Neural cell (in vitro differentiated cells): ENCODE measurements at regions not wholly inside any gene's neighbourhood (a gene's known extent, or its start where the extent isn't known, plus 50 kb on each side); places are given as distances from the start of the nearest gene placed in this dataset.

Experiments used
- H2AFZ ChIP-seq: fragments of 200-600, 300-800 bp; sonication (generic), shearing (Covaris generic); 2 replicates; pipeline ENCODE4 v1.6.0; 2014; ENCODE audit warnings: low read depth, mild to moderate bottlenecking, antibody characterized with exemption, low read length, moderate library complexity
- H3F3A ChIP-seq: fragments of 200-600 bp; shearing (Covaris generic); 2 replicates; pipeline ENCODE4 v1.6.1; 2016; ENCODE audit warnings: mild to moderate bottlenecking, moderate library complexity, mixed read lengths, antibody characterized with exemption, low read length; ENCODE audit not compliant: insufficient read depth, poor library complexity, severe bottlenecking
- H3K27ac ChIP-seq: fragments of 200-600, 300-800 bp; sonication (generic), shearing (Covaris generic); 2 replicates; pipeline ENCODE4 v1.5.1; 2014; ENCODE audit warnings: mild to moderate bottlenecking, low read length, moderate library complexity
- H3K27me3 ChIP-seq: fragments of 300-800, 200-600 bp; sonication (generic), shearing (Covaris generic); 2 replicates; pipeline ENCODE4 v1.6.0; 2014; ENCODE audit warnings: mild to moderate bottlenecking, low read depth, low read length, moderate library complexity; ENCODE audit not compliant: insufficient read depth
- H3K36me3 ChIP-seq: fragments of 300-800, 200-600 bp; sonication (generic), shearing (Covaris generic); 2 replicates; pipeline ENCODE4 v1.5.1; 2014; ENCODE audit warnings: mild to moderate bottlenecking, antibody characterized with exemption, low read length, moderate library complexity; ENCODE audit not compliant: insufficient read depth
- H3K4me2 ChIP-seq: fragments of 300-800, 200-600 bp; sonication (generic), shearing (Covaris generic); 2 replicates; pipeline ENCODE4 v1.6.0; 2014; ENCODE audit warnings: mild to moderate bottlenecking, low read length
- H3K4me3 ChIP-seq: fragments of 300-800, 200-600 bp; sonication (generic), shearing (Covaris generic); 2 replicates; pipeline ENCODE4 v1.5.1; 2014; ENCODE audit warnings: mild to moderate bottlenecking, low read length, moderate library complexity
- H3K79me2 ChIP-seq: fragments of 200-600 bp; shearing (Covaris generic); replicated peaks from 2 replicates; pipeline ENCODE4 v1.6.0; 2014; ENCODE audit warnings: mild to moderate bottlenecking, low read length, moderate library complexity; ENCODE audit not compliant: insufficient read depth
- H3K9ac ChIP-seq: fragments of 300-800, 200-600 bp; sonication (generic), shearing (Covaris generic); 2 replicates; pipeline ENCODE4 v1.6.1; 2016; ENCODE audit warnings: mild to moderate bottlenecking, low read length, mixed read lengths
- H3K9me2 ChIP-seq: fragments of 200-600 bp; shearing (Covaris generic); 2 replicates; pipeline ENCODE4 v1.6.1; 2016; ENCODE audit warnings: mild to moderate bottlenecking, low read length, mixed read lengths; ENCODE audit not compliant: insufficient read depth
- H3K9me3 ChIP-seq: fragments of 200-600, 300-800 bp; sonication (generic), shearing (Covaris generic); 2 replicates; pipeline ENCODE4 v1.6.1; 2016; ENCODE audit warnings: mild to moderate bottlenecking, mixed run types, low read length, moderate library complexity, mixed read lengths
- H4K20me1 ChIP-seq: fragments of 200-600 bp; shearing (Covaris generic); 2 replicates; pipeline ENCODE4 v1.6.1; 2016; ENCODE audit warnings: mild to moderate bottlenecking, mixed run types; ENCODE audit not compliant: insufficient read depth
- CTCF ChIP-seq: fragments of 450-650 bp; IDR thresholded peaks from 2 replicates; pipeline ENCODE4 v1.5.1; 2014; ENCODE audit warnings: antibody characterized with exemption, mild to moderate bottlenecking, moderate library complexity; ENCODE audit not compliant: poor library complexity, severe bottlenecking
- EP300 ChIP-seq: fragments of 450-650 bp; conservative IDR thresholded peaks from 2 replicates; pipeline ENCODE4 v1.6.1; 2014; ENCODE audit warnings: antibody characterized with exemption, mild to moderate bottlenecking, moderate library complexity; ENCODE audit not compliant: poor library complexity, severe bottlenecking
- EZH2 ChIP-seq: fragments of 200-600, 300-800 bp; shearing (Covaris generic), sonication (generic); IDR thresholded peaks from 2 replicates; pipeline ENCODE4 v1.6.1; 2014; ENCODE audit warnings: antibody characterized with exemption, low read length, borderline replicate concordance, mild to moderate bottlenecking; ENCODE audit not compliant: insufficient read depth, poor library complexity, severe bottlenecking
- MXI1 ChIP-seq: fragments of 450-650 bp; conservative IDR thresholded peaks from 2 replicates; pipeline ENCODE4 v1.6.1; 2014; ENCODE audit warnings: antibody characterized with exemption, mild to moderate bottlenecking; ENCODE audit not compliant: poor library complexity, severe bottlenecking
- POLR2AphosphoS5 ChIP-seq: IDR thresholded peaks from 2 replicates; pipeline ENCODE4 v1.6.1; 2012
- RAD21 ChIP-seq: fragments of 450-650 bp; conservative IDR thresholded peaks from 2 replicates; pipeline ENCODE4 v1.6.1; 2014; ENCODE audit warnings: antibody characterized with exemption, mild to moderate bottlenecking, moderate library complexity
- REST ChIP-seq: IDR thresholded peaks from 2 replicates; pipeline ENCODE4 v1.6.1; 2012; ENCODE audit warnings: borderline replicate concordance
- SMC3 ChIP-seq: fragments of 450-650 bp; conservative IDR thresholded peaks from 2 replicates; pipeline ENCODE4 v1.6.1; 2014; ENCODE audit warnings: antibody characterized with exemption, mild to moderate bottlenecking, moderate library complexity; ENCODE audit not compliant: poor library complexity
- TAF1 ChIP-seq: IDR thresholded peaks from 2 replicates; pipeline ENCODE4 v1.6.1; 2012; ENCODE audit warnings: low read depth

GRCh38 chr9:120267929-120268328 lies 312.0 kb downstream of the CDK5RAP2 start:
- no peaks in the 10 kb centered on the region for H3K9me2 ChIP-seq
- H3K27ac ChIP-seq: no peak overlapping the region
- no peak overlapping the region for H2AFZ ChIP-seq
- no peaks in the 10 kb centered on the region for H3K9me3 ChIP-seq
- H3F3A ChIP-seq: no peaks in the 10 kb centered on the region
- no peaks in the 10 kb centered on the region for H3K79me2 ChIP-seq
- no peaks in the 10 kb centered on the region for H3K27me3 ChIP-seq
- TF ChIP-seq EP300 (no peak), MXI1 (no peak), CTCF (no peak), REST (no peak), SMC3 (no peak), POLR2AphosphoS5 (no peak), EZH2 (no peak), RAD21 (no peak), TAF1 (no peak)
- H3K9ac ChIP-seq: no peak overlapping the region
- H4K20me1 ChIP-seq: no peaks in the 10 kb centered on the region
- no peaks in the 10 kb centered on the region for H3K36me3 ChIP-seq
- H3K4me2 ChIP-seq: no peak overlapping the region
- no peak overlapping the region for H3K4me3 ChIP-seq

- H4K20me1 ChIP-seq: no peaks in the 10 kb centered on the region
- no peaks in the 10 kb centered on the region for H3K9me2 ChIP-seq
- no peaks in the 10 kb centered on the region for H3K27me3 ChIP-seq
- H3K36me3 ChIP-seq: no peaks in the 10 kb centered on the region
- H3K9me3 ChIP-seq: no peaks in the 10 kb centered on the region
- no peak overlapping the region for H3K9ac ChIP-seq
- H2AFZ ChIP-seq: no peak overlapping the region
- no peak overlapping the region for H3K27ac ChIP-seq
- no peak overlapping the region for H3K4me2 ChIP-seq
- TF ChIP-seq CTCF (no peak), EP300 (no peak), MXI1 (no peak), SMC3 (no peak), EZH2 (no peak), TAF1 (no peak), POLR2AphosphoS5 (no peak), REST (no peak), RAD21 (no peak)
- no peaks in the 10 kb centered on the region for H3F3A ChIP-seq
- H3K4me3 ChIP-seq: no peak overlapping the region
- no peaks in the 10 kb centered on the region for H3K79me2 ChIP-seq
Measured at GRCh38 chr9:120265791-120266190, 314.2 kb downstream of the CDK5RAP2 start.
